ENCODE measurements at regions not wholly inside any gene's neighbourhood (a gene's known extent, or its start where the extent isn't known, plus 50 kb on each side); places are given as distances from the start of the nearest gene placed in this dataset.

GRCh38 chrX:85503258-85504158 lies 124.0 kb upstream of the POF1B start:
- H3K9me3 ChIP-seq = no peaks in the 10 kb centered on the region
- no peak overlapping the region for H3K4me3 ChIP-seq
- no peaks in the 10 kb centered on the region for H3K27me3 ChIP-seq
- no peak overlapping the region for H3K27ac ChIP-seq
- no peaks in the 10 kb centered on the region for H3K4me1 ChIP-seq
- no peak for TF ChIP-seq CTCF (IDR thresholded peaks at IDR 0.05)
- DNase-seq (ENCODE audit: low spot score) = no peak
- H3K36me3 ChIP-seq = no peaks in the 10 kb centered on the region

GRCh38 chrX:85501349-85501748 lies 121.9 kb upstream of the POF1B start:
- no peaks in the 10 kb centered on the region for H3K27me3 ChIP-seq
- no peak for TF ChIP-seq CTCF (IDR thresholded peaks at IDR 0.05)
- H3K36me3 ChIP-seq = no peaks in the 10 kb centered on the region
- DNase-seq (ENCODE audit: low spot score) = no peak
- H3K4me3 ChIP-seq = no peak overlapping the region
- H3K9me3 ChIP-seq = no peaks in the 10 kb centered on the region
- H3K4me1 ChIP-seq = no peaks in the 10 kb centered on the region
- no peak overlapping the region for H3K27ac ChIP-seq

- Histone ChIP-seq H3K4me1 (no peaks in the 10 kb centered on the region), H3K4me3 (no peak overlapping the region), H3K27ac (no peak overlapping the region), H3K36me3 (no peaks in the 10 kb centered on the region), H3K9me3 (no peaks in the 10 kb centered on the region), H3K27me3 (no peaks in the 10 kb centered on the region)
- no peak for TF ChIP-seq CTCF (IDR thresholded peaks at IDR 0.05)
- no peak for DNase-seq (ENCODE audit: low spot score)
These were observed 119.9 kb upstream of the POF1B start for GRCh38 chrX:85499400-85499799.

GRCh38 chrX:85493821-85494220 lies 114.4 kb upstream of the POF1B start:
- Histone ChIP-seq H3K9me3 (no peaks in the 10 kb centered on the region), H3K4me1 (no peaks in the 10 kb centered on the region), H3K36me3 (no peaks in the 10 kb centered on the region), H3K4me3 (no peak overlapping the region), H3K27me3 (no peaks in the 10 kb centered on the region), H3K27ac (no peak overlapping the region)
- DNase-seq (ENCODE audit: low spot score) = no peak
- no peak for TF ChIP-seq CTCF (IDR thresholded peaks at IDR 0.05)

- no peak overlapping the region for H3K4me3 ChIP-seq
- no peaks in the 10 kb centered on the region for H3K4me1 ChIP-seq
- no peak overlapping the region for H3K27ac ChIP-seq
- no peak for DNase-seq (ENCODE audit: low spot score)
- TF ChIP-seq CTCF (IDR thresholded peaks at IDR 0.05) = no peak
- no peaks in the 10 kb centered on the region for H3K9me3 ChIP-seq
- no peaks in the 10 kb centered on the region for H3K36me3 ChIP-seq
- H3K27me3 ChIP-seq = no peaks in the 10 kb centered on the region
These were observed 74.8 kb upstream of the POF1B start for GRCh38 chrX:85454295-85454694.

- no peak for TF ChIP-seq CTCF (IDR thresholded peaks at IDR 0.05)
- DNase-seq (ENCODE audit: low spot score) = no peak
- no peaks in the 10 kb centered on the region for H3K4me1 ChIP-seq
- H3K27ac ChIP-seq = no peak overlapping the region
- H3K36me3 ChIP-seq = no peaks in the 10 kb centered on the region
- H3K4me3 ChIP-seq = no peak overlapping the region
- no peaks in the 10 kb centered on the region for H3K27me3 ChIP-seq
- peaks cover 0 to 3% of the 10 kb centered on the region in 2 donors for H3K9me3 ChIP-seq
These were observed 65.1 kb upstream of the POF1B start for GRCh38 chrX:85444613-85445012.
